ENCODE measurements at regions not wholly inside any gene's neighbourhood (a gene's known extent, or its start where the extent isn't known, plus 50 kb on each side); places are given as distances from the start of the nearest gene placed in this dataset.

- TF ChIP-seq, protein P1, sequence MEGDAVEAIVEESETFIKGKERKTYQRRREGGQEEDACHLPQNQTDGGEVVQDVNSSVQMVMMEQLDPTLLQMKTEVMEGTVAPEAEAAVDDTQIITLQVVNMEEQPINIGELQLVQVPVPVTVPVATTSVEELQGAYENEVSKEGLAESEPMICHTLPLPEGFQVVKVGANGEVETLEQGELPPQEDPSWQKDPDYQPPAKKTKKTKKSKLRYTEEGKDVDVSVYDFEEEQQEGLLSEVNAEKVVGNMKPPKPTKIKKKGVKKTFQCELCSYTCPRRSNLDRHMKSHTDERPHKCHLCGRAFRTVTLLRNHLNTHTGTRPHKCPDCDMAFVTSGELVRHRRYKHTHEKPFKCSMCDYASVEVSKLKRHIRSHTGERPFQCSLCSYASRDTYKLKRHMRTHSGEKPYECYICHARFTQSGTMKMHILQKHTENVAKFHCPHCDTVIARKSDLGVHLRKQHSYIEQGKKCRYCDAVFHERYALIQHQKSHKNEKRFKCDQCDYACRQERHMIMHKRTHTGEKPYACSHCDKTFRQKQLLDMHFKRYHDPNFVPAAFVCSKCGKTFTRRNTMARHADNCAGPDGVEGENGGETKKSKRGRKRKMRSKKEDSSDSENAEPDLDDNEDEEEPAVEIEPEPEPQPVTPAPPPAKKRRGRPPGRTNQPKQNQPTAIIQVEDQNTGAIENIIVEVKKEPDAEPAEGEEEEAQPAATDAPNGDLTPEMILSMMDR (IDR thresholded peaks at IDR 0.05; ENCODE audit: poor library complexity), result no peak
- no peak for TF ChIP-seq EZH2phosphoT487 (IDR thresholded peaks at IDR 0.05; ENCODE audit: low read depth, severe bottlenecking, unreplicated experiment)
These were observed 134.9 kb upstream of the CEP162 start for GRCh38 chr6:84362193-84362821.

Data from hepatocyte (in vitro differentiated cells).